ENCODE measurements at regions not wholly inside any gene's neighbourhood (a gene's known extent, or its start where the extent isn't known, plus 50 kb on each side); places are given as distances from the start of the nearest gene placed in this dataset.

- no peaks in the 10 kb centered on the region for H3K9me3 ChIP-seq (ENCODE audit: control insufficient read depth in 4 of 4, insufficient read depth in 3 of 4, low read length in 3 of 4)
- no peak overlapping the region for H3K9ac ChIP-seq (ENCODE audit: insufficient read depth in 1 of 2, low read length in 2 of 2)
- peaks cover 0 to 4% (median 0%) of the 10 kb centered on the region in 5 donors for H3K4me1 ChIP-seq (ENCODE audit: control insufficient read depth in 5 of 5, insufficient read depth in 5 of 5, low read length in 5 of 5)
- no peak overlapping the region for H3K27ac ChIP-seq (ENCODE audit: low read depth in 1 of 2, low read length in 1 of 2)
- TF ChIP-seq CTCF (IDR thresholded peaks at IDR 0.05; ENCODE audit: control extremely low read depth, extremely low read depth) = no peak
- H3K4me3 ChIP-seq = no peak overlapping the region
- no peaks in the 10 kb centered on the region for H3K27me3 ChIP-seq (ENCODE audit: control insufficient read depth in 3 of 3, insufficient read depth in 3 of 3, low read length in 2 of 3)
- DNase-seq (no peak), ATAC-seq (ENCODE audit: insufficient read depth, low FRiP score) (no peak)
- WGBS, 2 donors = 96 to 100% methylated on average over 1 of the region's 1 CpG
- no peaks in the 10 kb centered on the region for H3K36me3 ChIP-seq (ENCODE audit: control insufficient read depth in 4 of 4, insufficient read depth in 4 of 4, low read length in 4 of 4)
Measured at GRCh38 chr15:85298941-85299340, 81.5 kb upstream of the AKAP13 start.

GRCh38 chr15:85302271-85302670 is 78.1 kb upstream of the AKAP13 start:
- no peak for ATAC-seq (ENCODE audit: insufficient read depth, low FRiP score)
- TF ChIP-seq CTCF (IDR thresholded peaks at IDR 0.05; ENCODE audit: control extremely low read depth, extremely low read depth) = no peak
- no peak overlapping the region for H3K9ac ChIP-seq (ENCODE audit: insufficient read depth in 1 of 2, low read length in 2 of 2)
- no peaks in the 10 kb centered on the region for H3K4me1 ChIP-seq (ENCODE audit: control insufficient read depth in 5 of 5, insufficient read depth in 5 of 5, low read length in 5 of 5)
- DNase-seq = no peak
- H3K4me3 ChIP-seq = no peak overlapping the region
- WGBS, 2 donors = 77 to 87% methylated on average over 2 of the region's 2 CpGs
- no peaks in the 10 kb centered on the region for H3K36me3 ChIP-seq (ENCODE audit: control insufficient read depth in 4 of 4, insufficient read depth in 4 of 4, low read length in 4 of 4)
- H3K9me3 ChIP-seq (ENCODE audit: control insufficient read depth in 4 of 4, insufficient read depth in 3 of 4, low read length in 3 of 4) = no peaks in the 10 kb centered on the region
- H3K27me3 ChIP-seq (ENCODE audit: control insufficient read depth in 3 of 3, insufficient read depth in 3 of 3, low read length in 2 of 3) = no peaks in the 10 kb centered on the region
- H3K27ac ChIP-seq (ENCODE audit: low read depth in 1 of 2, low read length in 1 of 2) = no peak overlapping the region

- 89 to 98% methylated on average over 2 of the region's 2 CpGs for WGBS, 2 donors
- no peaks in the 10 kb centered on the region for H3K36me3 ChIP-seq (ENCODE audit: control insufficient read depth in 4 of 4, insufficient read depth in 4 of 4, low read length in 4 of 4)
- no peak overlapping the region for H3K27ac ChIP-seq (ENCODE audit: low read depth in 1 of 2, low read length in 1 of 2)
- no peak overlapping the region for H3K4me3 ChIP-seq
- no peaks in the 10 kb centered on the region for H3K4me1 ChIP-seq (ENCODE audit: control insufficient read depth in 5 of 5, insufficient read depth in 5 of 5, low read length in 5 of 5)
- ATAC-seq (ENCODE audit: insufficient read depth, low FRiP score) = no peak
- H3K9ac ChIP-seq (ENCODE audit: insufficient read depth in 1 of 2, low read length in 2 of 2) = no peak overlapping the region
- H3K9me3 ChIP-seq (ENCODE audit: control insufficient read depth in 4 of 4, insufficient read depth in 3 of 4, low read length in 3 of 4) = no peaks in the 10 kb centered on the region
- TF ChIP-seq CTCF (IDR thresholded peaks at IDR 0.05; ENCODE audit: control extremely low read depth, extremely low read depth) = no peak
- no peak for DNase-seq
- no peaks in the 10 kb centered on the region for H3K27me3 ChIP-seq (ENCODE audit: control insufficient read depth in 3 of 3, insufficient read depth in 3 of 3, low read length in 2 of 3)
Measured at GRCh38 chr15:85305050-85305449, 75.4 kb upstream of the AKAP13 start.

- no peak overlapping the region for H3K4me3 ChIP-seq
- TF ChIP-seq CTCF (IDR thresholded peaks at IDR 0.05; ENCODE audit: control extremely low read depth, extremely low read depth) = no peak
- no peak overlapping the region for H3K27ac ChIP-seq (ENCODE audit: low read depth in 1 of 2, low read length in 1 of 2)
- no peaks in the 10 kb centered on the region for H3K36me3 ChIP-seq (ENCODE audit: control insufficient read depth in 4 of 4, insufficient read depth in 4 of 4, low read length in 4 of 4)
- 76 to 79% methylated on average over 5 of the region's 5 CpGs for WGBS, 2 donors
- H3K4me1 ChIP-seq (ENCODE audit: control insufficient read depth in 5 of 5, insufficient read depth in 5 of 5, low read length in 5 of 5) = no peaks in the 10 kb centered on the region
- H3K9ac ChIP-seq (ENCODE audit: insufficient read depth in 1 of 2, low read length in 2 of 2) = no peak overlapping the region
- no peaks in the 10 kb centered on the region for H3K27me3 ChIP-seq (ENCODE audit: control insufficient read depth in 3 of 3, insufficient read depth in 3 of 3, low read length in 2 of 3)
- DNase-seq (no peak), ATAC-seq (ENCODE audit: insufficient read depth, low FRiP score) (no peak)
- H3K9me3 ChIP-seq (ENCODE audit: control insufficient read depth in 4 of 4, insufficient read depth in 3 of 4, low read length in 3 of 4) = no peaks in the 10 kb centered on the region
Measured at GRCh38 chr15:85306946-85307686, 73.3 kb upstream of the AKAP13 start.
